Fibroblast of lung (primary cell): ENCODE measurements at regions not wholly inside any gene's neighbourhood (a gene's known extent, or its start where the extent isn't known, plus 50 kb on each side); places are given as distances from the start of the nearest gene placed in this dataset.

Experiments used
- DNase-seq, 2 donors: peaks; one replicate each; pipeline versions ENCODE4 v3.0.0 to v3.0.0-alpha.2; 2010; ENCODE audit warnings: low read depth in 2 of 2
- H2AFZ ChIP-seq: 2 replicates; pipeline ENCODE4 v1.5.1; 2012; ENCODE audit warnings: low read length, control low read depth, inconsistent platforms
- H3K27ac ChIP-seq: 2 replicates; pipeline ENCODE4 v1.5.1; 2011; ENCODE audit warnings: low read length, control low read depth; ENCODE audit not compliant: insufficient read depth
- H3K27me3 ChIP-seq: 2 replicates; pipeline ENCODE4 v1.5.1; 2011; ENCODE audit warnings: mild to moderate bottlenecking, low read length; ENCODE audit not compliant: control insufficient read depth, insufficient read depth
- H3K36me3 ChIP-seq: 2 replicates; pipeline ENCODE4 v1.5.1; 2011; ENCODE audit warnings: low read length; ENCODE audit not compliant: control insufficient read depth, insufficient read depth
- H3K4me1 ChIP-seq: 2 replicates; pipeline ENCODE4 v1.5.1; 2011; ENCODE audit warnings: low read length; ENCODE audit not compliant: control insufficient read depth, insufficient read depth; ENCODE audit errors: extremely low read depth
- H3K4me2 ChIP-seq: 2 replicates; pipeline ENCODE4 v1.5.1; 2011; ENCODE audit warnings: low read length, control low read depth; ENCODE audit not compliant: insufficient read depth; ENCODE audit errors: extremely low read depth
- H3K4me3 ChIP-seq, 4 experiments: fragments of 200-600 bp in 1 of 4; sonication (generic) in 1 of 4; replicated peaks in 1 of 4; 2 replicates each; pipeline ENCODE4 v1.5.1; 2011 to 2016; ENCODE audit warnings: low read length in 4 of 4, low read depth in 3 of 4, mild to moderate bottlenecking in 3 of 4, control low read depth in 2 of 4, inconsistent platforms in 1 of 4, mixed read lengths in 1 of 4; ENCODE audit not compliant: insufficient read depth in 1 of 4; ENCODE audit errors: control extremely low read depth in 1 of 4
- H3K79me2 ChIP-seq: 2 replicates; pipeline ENCODE4 v1.5.1; 2012; ENCODE audit warnings: mild to moderate bottlenecking, low read length, inconsistent platforms; ENCODE audit not compliant: control insufficient read depth, insufficient read depth
- H3K9ac ChIP-seq: 2 replicates; pipeline ENCODE4 v1.5.1; 2011; ENCODE audit warnings: mild to moderate bottlenecking, low read length, control low read depth; ENCODE audit not compliant: insufficient read depth
- H3K9me3 ChIP-seq: 2 replicates; pipeline ENCODE4 v1.5.1; 2012; ENCODE audit warnings: low read depth, low read length; ENCODE audit not compliant: control insufficient read depth, insufficient read depth
- H4K20me1 ChIP-seq: 2 replicates; pipeline ENCODE4 v1.5.1; 2011; ENCODE audit warnings: low read length; ENCODE audit not compliant: control insufficient read depth, insufficient read depth; ENCODE audit errors: extremely low read depth
- CTCF ChIP-seq, 2 donors: IDR thresholded peaks in 1 of 2; conservative IDR thresholded peaks in 1 of 2; 1 replicate in 1 of 2; 2 replicates in 1 of 2; pipeline ENCODE4 v1.5.1; 2011 to 2012; ENCODE audit warnings: low read length in 2 of 2, control low read depth in 1 of 2, inconsistent platforms in 1 of 2, low read depth in 1 of 2, mild to moderate bottlenecking in 1 of 2
- EZH2 ChIP-seq: IDR thresholded peaks from 2 replicates; pipeline ENCODE4 v1.5.1; 2012; ENCODE audit warnings: low read length, control low read depth, mild to moderate bottlenecking; ENCODE audit errors: missing control alignments

GRCh38 chr13:111036665-111037064 lies 78.4 kb upstream of the ARHGEF7 start:
- H3K36me3 ChIP-seq, result no peaks in the 10 kb centered on the region
- no peaks in the 10 kb centered on the region for H3K27me3 ChIP-seq
- no peak overlapping the region for H3K4me2 ChIP-seq
- H2AFZ ChIP-seq, result no peak overlapping the region
- no peak overlapping the region for H3K9ac ChIP-seq
- no peaks in the 10 kb centered on the region for H3K9me3 ChIP-seq
- H3K4me3 ChIP-seq, result no peak overlapping the region
- TF ChIP-seq CTCF (conservative IDR thresholded peaks at IDR 0.05 in 1 of 2, IDR thresholded peaks at IDR 0.05 in 1 of 2; ENCODE audit: low read depth in 1 of 2, low read length in 2 of 2) (no peak), EZH2 (no peak)
- no peaks in the 10 kb centered on the region for H4K20me1 ChIP-seq
- H3K27ac ChIP-seq, result no peak overlapping the region
- no peaks in the 10 kb centered on the region for H3K4me1 ChIP-seq
- DNase-seq, result no peak
- H3K79me2 ChIP-seq, result no peaks in the 10 kb centered on the region

GRCh38 chr13:111035861-111036260 lies 79.2 kb upstream of the ARHGEF7 start:
- no peak overlapping the region for H3K4me3 ChIP-seq
- TF ChIP-seq CTCF (conservative IDR thresholded peaks at IDR 0.05 in 1 of 2, IDR thresholded peaks at IDR 0.05 in 1 of 2; ENCODE audit: low read depth in 1 of 2, low read length in 2 of 2), result no peak
- TF ChIP-seq EZH2, result no peak
- no peak overlapping the region for H3K27ac ChIP-seq

GRCh38 chr13:111034811-111035210 lies 80.3 kb upstream of the ARHGEF7 start:
- no peak for TF ChIP-seq EZH2
- no peak for TF ChIP-seq CTCF (conservative IDR thresholded peaks at IDR 0.05 in 1 of 2, IDR thresholded peaks at IDR 0.05 in 1 of 2; ENCODE audit: low read depth in 1 of 2, low read length in 2 of 2)
- no peaks in the 10 kb centered on the region for H3K4me1 ChIP-seq
- H4K20me1 ChIP-seq, result no peaks in the 10 kb centered on the region
- H3K9me3 ChIP-seq, result no peaks in the 10 kb centered on the region
- no peak overlapping the region for H3K27ac ChIP-seq
- H3K4me2 ChIP-seq, result no peak overlapping the region
- no peak overlapping the region for H3K4me3 ChIP-seq
- H3K9ac ChIP-seq, result no peak overlapping the region
- no peaks in the 10 kb centered on the region for H3K27me3 ChIP-seq
- no peaks in the 10 kb centered on the region for H3K79me2 ChIP-seq
- H3K36me3 ChIP-seq, result no peaks in the 10 kb centered on the region
- no peak overlapping the region for H2AFZ ChIP-seq
- peak; percentile 27 to 37 for DNase-seq

More at GRCh38 chr13:111035861-111036260, 79.2 kb upstream of the ARHGEF7 start:
- H3K4me1 ChIP-seq, result no peaks in the 10 kb centered on the region
- H2AFZ ChIP-seq, result no peak overlapping the region
- no peak overlapping the region for H3K9ac ChIP-seq
- no peak for DNase-seq
- H3K9me3 ChIP-seq, result no peaks in the 10 kb centered on the region
- no peak overlapping the region for H3K4me2 ChIP-seq
- no peaks in the 10 kb centered on the region for H3K79me2 ChIP-seq
- no peaks in the 10 kb centered on the region for H4K20me1 ChIP-seq
- no peaks in the 10 kb centered on the region for H3K27me3 ChIP-seq
- H3K36me3 ChIP-seq, result no peaks in the 10 kb centered on the region
